ENCODE measurements at regions not wholly inside any gene's neighbourhood (a gene's known extent, or its start where the extent isn't known, plus 50 kb on each side); places are given as distances from the start of the nearest gene placed in this dataset.
A peak's percentile ranks its signal among the peaks of the same experiment; 100 is the strongest.
"Not testable (repeated sequence)": the region's sequence is repeated elsewhere in the genome, so short reads cannot be mapped to it uniquely, and the experiment has no call there.

DNA sequence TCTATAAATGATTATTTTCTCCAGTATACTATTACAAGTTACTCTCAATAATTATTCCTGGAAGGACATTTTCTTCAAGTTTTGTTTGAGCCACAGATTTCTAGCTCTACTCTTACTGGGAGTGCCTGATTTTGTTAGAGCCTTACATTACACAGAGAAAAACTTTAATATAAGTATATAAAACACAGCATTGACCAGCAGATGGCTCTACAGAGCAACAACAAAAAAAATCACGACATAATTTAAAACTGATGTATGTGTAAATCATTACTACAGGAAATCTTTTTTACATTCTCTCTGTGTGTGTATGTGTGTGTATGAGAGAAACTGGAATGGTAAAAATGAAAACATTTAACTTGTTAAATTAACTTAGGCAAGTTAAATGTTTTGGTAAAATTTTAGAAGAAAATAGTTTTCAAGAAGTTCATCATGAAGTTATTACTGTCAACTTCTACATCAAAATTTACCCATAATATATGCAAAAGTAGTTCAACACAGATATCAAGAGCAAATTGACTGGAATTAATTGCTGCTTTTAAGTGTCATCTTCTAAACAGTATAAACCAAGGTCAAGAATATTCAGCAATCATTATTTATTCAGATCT lies 103.3 kb downstream of the MDH1 start:
- DNase-seq (ENCODE audit: insufficient read length, low spot score): peak; percentile 6

GRCh38 chr2:63695583-63695982 lies 106.8 kb downstream of the MDH1 start:
- FAIRE-seq (no peak), DNase-seq (ENCODE audit: insufficient read length, low spot score) (no peak)

More for the DNA sequence above, 103.3 kb downstream of the MDH1 start:
- FAIRE-seq: no peak

DNA sequence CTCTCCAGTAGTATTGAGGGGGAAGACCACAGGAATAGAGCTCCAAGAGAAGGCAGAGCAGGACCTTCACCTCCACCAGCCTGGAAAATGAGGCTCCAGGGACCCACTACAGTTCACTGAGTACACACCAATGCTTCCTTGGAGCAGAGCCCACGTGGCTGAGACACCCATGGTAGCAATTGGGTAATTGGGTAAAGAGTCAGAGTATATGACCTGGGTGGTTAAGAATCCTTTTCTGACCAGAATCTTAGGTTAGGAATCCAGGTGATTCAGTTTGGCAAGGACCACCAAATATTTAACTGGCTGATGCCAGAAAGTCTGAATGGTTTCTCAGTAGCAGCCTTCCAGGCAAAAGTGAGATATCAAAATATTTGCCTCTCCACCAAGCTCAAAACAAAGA lies 107.7 kb downstream of the MDH1 start:
- DNase-seq (ENCODE audit: insufficient read length, low spot score) (no peak), FAIRE-seq (no peak)

GRCh38 chr2:63697160-63697559 lies 108.4 kb downstream of the MDH1 start:
- no peak for FAIRE-seq
- DNase-seq (ENCODE audit: insufficient read length, low spot score): no peak

DNA sequence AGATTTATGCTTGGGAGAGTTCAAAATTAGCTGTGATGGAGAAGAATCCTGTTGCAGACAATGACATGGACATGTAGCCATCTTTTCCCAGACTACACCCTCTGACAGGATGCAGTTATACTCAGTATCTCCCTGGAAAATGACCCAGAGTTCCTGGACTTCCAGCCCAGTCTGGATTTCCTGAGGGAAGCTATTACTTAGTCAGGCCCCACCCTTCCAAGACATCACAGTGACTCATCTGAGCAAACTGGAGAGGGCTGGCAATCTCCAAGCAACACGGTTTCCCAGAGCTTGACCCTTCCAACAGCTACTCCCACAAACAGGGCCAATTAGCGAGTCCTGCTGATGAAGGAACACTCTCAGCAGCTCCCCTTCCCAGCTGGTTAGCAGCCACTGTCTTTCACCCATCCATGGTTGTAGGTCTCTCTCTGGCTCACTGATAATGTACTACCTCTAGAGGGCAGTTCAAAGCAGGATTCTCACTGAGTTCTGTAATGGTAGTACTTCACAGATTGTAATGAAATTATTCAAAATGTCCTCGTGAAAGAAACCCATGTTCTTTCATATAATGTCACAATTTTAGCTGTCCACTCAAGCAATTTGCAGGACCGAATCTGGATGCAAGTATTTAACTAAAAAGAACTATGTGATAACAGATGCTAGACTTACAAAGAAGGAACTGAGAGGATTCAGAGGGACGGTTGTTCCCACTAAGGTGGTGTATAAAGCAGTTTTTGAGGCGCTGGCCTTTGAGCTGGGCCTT lies 110.2 kb downstream of the MDH1 start:
- peak; percentile 55 for FAIRE-seq
- no peak for DNase-seq (ENCODE audit: insufficient read length, low spot score)

DNA sequence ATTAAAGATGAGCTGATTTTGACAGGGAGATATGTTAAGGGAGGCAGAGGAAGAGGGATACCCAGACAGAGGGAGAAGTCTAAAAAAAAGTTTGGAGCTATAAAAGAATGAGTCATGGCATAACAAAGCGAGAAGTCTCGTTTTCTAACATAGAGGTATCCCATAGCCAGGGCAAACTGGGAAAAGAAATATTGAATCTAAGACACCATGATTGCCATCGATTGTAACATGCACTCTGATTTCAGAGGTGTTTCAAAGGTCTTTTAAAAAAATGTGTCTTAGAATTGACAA lies 110.7 kb downstream of the MDH1 start:
- FAIRE-seq (no peak), DNase-seq (ENCODE audit: insufficient read length, low spot score) (no peak)

- FAIRE-seq (no peak), DNase-seq (ENCODE audit: insufficient read length, low spot score) (no peak)
These were observed 111.5 kb downstream of the MDH1 start for GRCh38 chr2:63700271-63700670.

DNA sequence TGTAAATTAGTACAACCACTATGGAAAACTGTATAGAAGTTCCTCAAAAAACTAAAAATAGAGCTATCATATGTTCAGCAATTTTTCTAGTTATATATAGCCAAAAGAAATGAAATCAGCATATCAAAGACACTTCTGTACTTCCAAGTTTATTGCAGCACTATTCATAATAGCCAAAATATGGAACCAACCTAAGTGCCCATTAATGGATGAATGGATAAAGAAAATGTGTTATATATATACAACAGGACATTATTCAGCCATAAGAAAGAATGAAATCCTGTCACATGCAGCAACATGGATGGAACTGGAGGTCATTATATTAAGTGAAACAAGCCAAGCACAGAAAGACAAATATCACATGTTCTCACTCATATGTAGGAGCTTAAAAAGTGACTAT lies 112.6 kb downstream of the MDH1 start:
- FAIRE-seq (no peak), DNase-seq (ENCODE audit: insufficient read length, low spot score) (no peak)

DNA sequence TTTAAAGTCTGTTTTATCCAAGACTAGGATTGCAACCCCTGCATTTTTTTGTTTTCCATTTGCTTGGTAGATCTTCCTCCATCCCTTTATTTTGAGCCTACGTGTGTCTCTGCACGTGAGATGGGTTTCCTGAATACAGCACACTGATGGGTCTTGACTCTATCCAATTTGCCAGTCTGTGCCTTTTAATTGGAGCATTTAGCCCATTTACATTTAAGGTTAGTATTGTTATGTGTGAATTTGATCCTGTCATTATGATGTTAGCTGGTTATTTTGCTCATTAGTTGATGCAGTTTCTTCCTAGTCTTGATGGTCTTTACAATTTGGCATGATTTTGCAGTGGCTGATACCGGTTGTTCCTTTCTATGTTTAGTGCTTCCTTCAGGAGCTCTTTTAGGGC lies 117.3 kb downstream of the MDH1 start:
- not testable (repeated sequence) for DNase-seq (ENCODE audit: insufficient read length, low spot score); FAIRE-seq

DNA sequence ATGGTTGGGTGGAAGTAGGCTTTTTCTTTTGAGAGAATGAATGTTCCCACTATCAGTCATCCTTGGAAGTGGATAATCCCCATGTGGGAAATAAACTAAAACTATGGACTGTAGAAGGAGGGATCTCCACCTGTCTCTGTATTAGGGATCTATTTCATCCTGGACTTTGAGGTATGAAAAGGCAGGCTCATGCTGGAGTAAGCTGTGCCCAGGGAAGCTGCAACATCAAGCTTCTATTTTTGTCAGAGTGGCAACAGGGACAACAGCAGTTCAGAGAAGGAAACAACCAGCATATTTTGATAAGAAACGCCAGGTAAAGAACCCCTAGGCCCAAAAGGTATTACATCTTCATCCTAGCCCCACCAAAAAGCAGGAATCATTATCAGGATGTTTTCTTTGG lies 122.0 kb downstream of the MDH1 start:
- FAIRE-seq: no peak
- no peak for DNase-seq (ENCODE audit: insufficient read length, low spot score)

GRCh38 chr2:63712748-63713147 lies 124.0 kb downstream of the MDH1 start:
- FAIRE-seq (no peak), DNase-seq (ENCODE audit: insufficient read length, low spot score) (no peak)

DNA sequence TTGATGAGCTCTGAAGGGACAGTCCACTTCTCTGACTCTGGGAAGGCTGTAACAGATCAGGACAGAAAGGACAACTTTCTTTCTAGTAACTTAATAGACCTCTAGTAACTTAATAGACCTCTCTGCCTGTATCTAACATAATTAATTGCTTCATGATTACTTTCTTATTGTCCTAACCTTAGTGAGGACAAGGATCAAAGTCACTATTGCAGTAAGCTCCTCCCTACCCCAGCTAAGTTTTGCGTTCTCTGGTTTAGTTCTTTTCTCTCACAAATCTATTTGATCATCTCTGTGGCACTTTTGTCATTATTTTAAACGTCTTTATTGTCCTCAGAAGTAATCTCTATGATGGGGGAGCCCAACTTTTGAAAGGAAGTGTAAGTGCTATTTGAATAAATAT lies 125.5 kb upstream of the UGP2 start:
- no peak for DNase-seq (ENCODE audit: insufficient read length, low spot score)
- no peak for FAIRE-seq

DNA sequence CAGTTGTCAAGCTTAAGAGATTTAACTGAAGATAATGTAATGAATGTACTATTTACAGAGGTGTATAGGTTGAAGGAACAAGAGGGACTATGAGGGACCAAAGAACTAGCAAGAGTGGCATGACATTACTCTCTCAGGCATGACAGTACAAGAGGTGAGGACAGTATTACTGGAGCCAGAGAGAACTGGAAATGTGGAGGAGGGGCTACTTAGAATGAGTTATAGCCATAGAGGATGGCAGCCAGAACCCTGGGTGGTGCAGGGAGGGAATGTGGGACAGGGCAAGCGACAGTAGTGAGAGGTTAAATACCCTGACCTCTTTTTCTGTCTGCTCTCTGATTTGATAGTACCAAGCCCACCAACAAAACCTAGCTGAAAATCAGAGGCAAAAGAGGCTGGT lies 122.6 kb upstream of the UGP2 start:
- FAIRE-seq (no peak), DNase-seq (ENCODE audit: insufficient read length, low spot score) (no peak)

- no peak for DNase-seq (ENCODE audit: insufficient read length, low spot score)
These were observed 120.6 kb upstream of the UGP2 start for GRCh38 chr2:63721082-63721424.

GRCh38 chr2:63722284-63722683 lies 119.4 kb upstream of the UGP2 start:
- not testable (repeated sequence) for FAIRE-seq; DNase-seq (ENCODE audit: insufficient read length, low spot score)

More at GRCh38 chr2:63721082-63721424, 120.6 kb upstream of the UGP2 start:
- no peak for FAIRE-seq

DNA sequence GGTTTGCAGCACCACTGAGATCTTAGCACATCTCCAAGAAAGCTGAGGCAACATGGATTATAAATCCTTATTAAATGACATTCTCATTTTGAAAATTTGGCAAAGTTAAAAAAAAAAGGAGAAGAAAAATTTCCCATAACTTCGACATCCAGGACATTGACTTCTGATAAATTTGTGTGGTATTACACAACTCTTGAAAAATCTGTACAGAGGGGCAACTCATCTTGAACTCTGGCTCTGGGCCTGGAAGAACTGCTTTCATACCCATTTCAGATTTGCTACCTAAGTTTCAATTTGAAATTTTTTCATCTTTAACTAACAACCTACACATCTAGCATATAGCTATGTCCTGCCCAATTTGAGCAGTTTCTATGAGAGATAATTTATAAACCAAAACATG lies 118.0 kb upstream of the UGP2 start:
- DNase-seq (ENCODE audit: insufficient read length, low spot score): no peak
- no peak for FAIRE-seq

DNA sequence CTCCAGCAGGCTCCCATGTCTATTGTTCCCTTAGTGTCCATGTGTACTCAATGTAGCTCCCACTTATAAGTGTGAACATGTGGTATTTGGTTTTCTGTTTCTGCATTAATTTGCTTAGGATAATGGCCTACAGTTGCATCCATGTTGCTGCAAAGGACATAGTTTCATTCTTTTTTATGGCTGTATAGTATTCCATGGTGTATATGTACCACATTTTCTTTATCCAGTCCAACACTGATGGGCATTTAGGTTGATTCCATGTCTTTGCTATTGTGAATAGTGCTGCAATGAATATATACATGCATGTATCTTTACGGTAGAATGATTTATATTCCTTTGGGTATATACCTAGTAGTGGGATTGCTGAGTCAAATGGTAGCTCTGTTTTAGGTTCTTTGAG lies 116.5 kb upstream of the UGP2 start:
- not testable (repeated sequence) for DNase-seq (ENCODE audit: insufficient read length, low spot score); FAIRE-seq

DNA sequence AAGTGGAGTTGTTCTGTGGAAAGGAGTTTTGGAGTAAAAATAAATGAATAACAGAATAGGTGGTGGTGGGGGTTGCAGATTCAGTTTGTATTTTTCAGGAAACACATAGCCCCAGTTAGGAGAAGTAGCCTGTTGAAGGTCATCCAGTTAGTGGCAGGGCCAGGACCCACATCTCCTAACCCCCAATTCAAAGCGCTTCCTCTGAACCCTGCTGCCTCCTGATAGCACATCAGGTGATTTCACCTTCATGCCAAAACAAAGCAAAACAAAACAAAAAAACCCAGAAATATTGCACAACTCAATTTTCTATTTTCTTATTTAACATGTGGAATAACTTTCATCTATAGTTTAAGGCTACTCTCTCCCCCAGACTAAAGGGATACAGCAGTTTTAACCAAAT lies 112.3 kb upstream of the UGP2 start:
- no peak for DNase-seq (ENCODE audit: insufficient read length, low spot score)
- no peak for FAIRE-seq

DNA sequence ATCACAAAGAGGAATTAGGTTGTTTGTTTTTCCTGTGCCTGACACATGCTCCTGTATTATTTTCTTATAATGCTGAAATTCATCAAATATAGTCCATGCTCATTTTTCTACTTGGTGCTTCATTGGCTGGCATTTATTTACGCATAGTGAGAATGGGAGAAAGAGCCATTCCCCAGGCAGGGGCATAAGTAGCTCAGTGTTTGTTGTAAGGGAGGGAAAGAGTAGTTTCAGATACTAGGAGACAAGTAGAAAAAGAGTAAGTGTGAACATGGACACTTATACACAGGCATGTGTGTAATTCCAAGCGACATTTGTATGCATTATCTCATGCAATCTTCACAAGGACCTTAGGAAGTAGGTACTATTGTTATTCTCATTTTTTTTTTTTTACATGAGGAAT lies 111.9 kb upstream of the UGP2 start:
- DNase-seq (ENCODE audit: insufficient read length, low spot score) (no peak), FAIRE-seq (no peak)

- FAIRE-seq (no peak), DNase-seq (ENCODE audit: insufficient read length, low spot score) (no peak)
These were observed 107.2 kb upstream of the UGP2 start for GRCh38 chr2:63734510-63734909.

GRCh38 chr2:63735263-63735662 lies 106.4 kb upstream of the UGP2 start:
- FAIRE-seq (no peak), DNase-seq (ENCODE audit: insufficient read length, low spot score) (no peak)

DNA sequence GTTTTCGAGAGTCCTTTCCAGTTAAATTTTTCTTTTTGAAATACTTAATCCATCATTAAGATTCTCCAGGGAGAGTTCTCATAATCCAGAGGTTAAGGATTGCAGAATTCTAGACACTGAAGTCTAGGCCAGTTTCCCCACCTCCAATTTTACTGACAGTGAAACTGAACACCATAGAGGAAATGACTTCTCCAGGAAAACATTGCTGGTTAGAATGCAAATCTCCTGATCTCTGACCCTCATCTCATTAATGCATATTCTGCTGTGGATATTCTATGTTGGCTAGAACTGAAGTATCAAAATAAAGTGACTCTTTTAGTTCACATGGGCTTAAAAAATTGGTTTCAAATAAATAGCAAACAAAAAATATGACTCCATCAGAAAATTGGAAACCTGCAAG lies 105.8 kb upstream of the UGP2 start:
- FAIRE-seq (no peak), DNase-seq (ENCODE audit: insufficient read length, low spot score) (no peak)

DNA sequence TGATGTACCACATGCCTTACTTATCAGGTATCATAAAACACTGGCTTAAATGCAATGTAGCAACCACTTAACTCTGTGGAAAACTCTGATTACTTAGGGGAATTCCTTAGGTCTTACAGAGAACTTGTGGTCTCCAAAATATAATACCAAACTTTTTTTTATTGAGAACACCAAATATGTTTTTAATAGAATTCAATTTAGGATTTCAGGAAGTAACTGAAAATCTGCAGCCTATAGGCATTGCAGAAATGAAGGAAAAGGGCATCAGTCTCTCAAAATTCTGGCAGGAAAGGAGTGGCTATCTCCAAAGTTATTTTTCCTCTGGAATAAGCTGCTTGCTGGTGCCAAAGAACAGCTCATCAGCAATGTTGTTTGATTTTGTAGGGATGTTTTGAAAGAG lies 105.3 kb upstream of the UGP2 start:
- FAIRE-seq (no peak), DNase-seq (ENCODE audit: insufficient read length, low spot score) (no peak)
